Prostate gland (tissue), 2 donors: ENCODE measurements at regions not wholly inside any gene's neighbourhood (a gene's known extent, or its start where the extent isn't known, plus 50 kb on each side); places are given as distances from the start of the nearest gene placed in this dataset.

Source experiments
- DNase-seq: peaks from one replicate; pipeline ENCODE4 v3.0.0-alpha.2; 2019; ENCODE audit warnings: low spot score
- H3K27ac ChIP-seq, 2 donors: fragments of 200-600 bp; sonication (generic); 2 replicates each; pipeline ENCODE4 v1.5.1; 2017 to 2019
- H3K27me3 ChIP-seq: fragments of 200-600 bp; sonication (generic); replicated peaks from 2 replicates; pipeline ENCODE4 v1.5.1; 2019; ENCODE audit not compliant: insufficient read depth
- H3K36me3 ChIP-seq, 2 donors: fragments of 200-600 bp; sonication (generic); 1 replicate in 1 of 2; 2 replicates in 1 of 2; pipeline versions ENCODE4 v1.5.1 to v1.8.1; 2017 to 2019
- H3K4me1 ChIP-seq: fragments of 200-600 bp; sonication (generic); replicated peaks from 2 replicates; pipeline ENCODE4 v1.5.1; 2019
- H3K4me3 ChIP-seq, 2 donors: fragments of 200-600 bp; sonication (generic); 2 replicates each; pipeline ENCODE4 v1.5.1; 2017 to 2019
- H3K9me3 ChIP-seq: fragments of 200-600 bp; sonication (generic); 2 replicates; pipeline ENCODE4 v1.5.1; 2017
- POLR2A ChIP-seq: fragments of 450-650 bp; IDR thresholded peaks from one replicate; pipeline ENCODE4 v1.6.1; 2016; ENCODE audit warnings: antibody characterized with exemption, mild to moderate bottlenecking
- POLR2AphosphoS5 ChIP-seq: sonication (generic); formaldehyde crosslinking; IDR thresholded peaks from one replicate; pipeline ENCODE4 v1.6.1; 2017; ENCODE audit warnings: antibody characterized with exemption
- WGBS: methylation state at CpG from one replicate; pipeline ENCODE4 v1.1.5; 2018; 5-methylcytosine and 5-hydroxymethylcytosine counted together
- intact Hi-C: fragments of 100-400 bp; cut with DNase I; formaldehyde crosslinking; loops from one replicate; pipeline ENCODE4 v1.14.2; 2022
- TF ChIP-seq, protein P1 (sequence below), 4 experiments: fragments of 200-600 bp in 2 of 4; fragments of 450-650 bp in 2 of 4; sonication (generic) in 2 of 4; IDR thresholded peaks; 1 replicate in 3 of 4; 2 replicates in 1 of 4; pipeline ENCODE4 v1.5.1; 2016 to 2019; ENCODE audit warnings: antibody characterized with exemption in 4 of 4, mild to moderate bottlenecking in 2 of 4, moderate library complexity in 2 of 4

- H3K27me3 ChIP-seq, result no peaks in the 10 kb centered on the region
- 76% methylated on average over 9 of the region's 9 CpGs for WGBS
Observed at GRCh38 chr1:29473161-29473855, 237.0 kb downstream of the PTPRU start.

GRCh38 chr1:29471487-29472313, 235.4 kb downstream of the PTPRU start:
- Histone ChIP-seq H3K9me3 (no peaks in the 10 kb centered on the region), H3K4me1 (no peaks in the 10 kb centered on the region), H3K27me3 (no peaks in the 10 kb centered on the region), H3K4me3 (no peak overlapping the region), H3K27ac (no peak overlapping the region), H3K36me3 (no peaks in the 10 kb centered on the region)
- TF ChIP-seq POLR2AphosphoS5 (no peak), POLR2A (no peak)
- TF ChIP-seq, protein P1, sequence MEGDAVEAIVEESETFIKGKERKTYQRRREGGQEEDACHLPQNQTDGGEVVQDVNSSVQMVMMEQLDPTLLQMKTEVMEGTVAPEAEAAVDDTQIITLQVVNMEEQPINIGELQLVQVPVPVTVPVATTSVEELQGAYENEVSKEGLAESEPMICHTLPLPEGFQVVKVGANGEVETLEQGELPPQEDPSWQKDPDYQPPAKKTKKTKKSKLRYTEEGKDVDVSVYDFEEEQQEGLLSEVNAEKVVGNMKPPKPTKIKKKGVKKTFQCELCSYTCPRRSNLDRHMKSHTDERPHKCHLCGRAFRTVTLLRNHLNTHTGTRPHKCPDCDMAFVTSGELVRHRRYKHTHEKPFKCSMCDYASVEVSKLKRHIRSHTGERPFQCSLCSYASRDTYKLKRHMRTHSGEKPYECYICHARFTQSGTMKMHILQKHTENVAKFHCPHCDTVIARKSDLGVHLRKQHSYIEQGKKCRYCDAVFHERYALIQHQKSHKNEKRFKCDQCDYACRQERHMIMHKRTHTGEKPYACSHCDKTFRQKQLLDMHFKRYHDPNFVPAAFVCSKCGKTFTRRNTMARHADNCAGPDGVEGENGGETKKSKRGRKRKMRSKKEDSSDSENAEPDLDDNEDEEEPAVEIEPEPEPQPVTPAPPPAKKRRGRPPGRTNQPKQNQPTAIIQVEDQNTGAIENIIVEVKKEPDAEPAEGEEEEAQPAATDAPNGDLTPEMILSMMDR (IDR thresholded peaks at IDR 0.05), result no peak
- WGBS, result 63% methylated on average over 5 of the region's 5 CpGs
- intact Hi-C loops, result no loop called here
- no peak for DNase-seq

More at GRCh38 chr1:29473161-29473855, 237.0 kb downstream of the PTPRU start:
- DNase-seq, result no peak
- TF ChIP-seq POLR2A (no peak), POLR2AphosphoS5 (no peak)
- TF ChIP-seq, protein P1 (IDR thresholded peaks at IDR 0.05), result no peak
- no peaks in the 10 kb centered on the region for H3K4me1 ChIP-seq
- H3K4me3 ChIP-seq, result no peak overlapping the region
- H3K36me3 ChIP-seq, result no peaks in the 10 kb centered on the region
- intact Hi-C loops, result no loop called here
- no peaks in the 10 kb centered on the region for H3K9me3 ChIP-seq
- no peak overlapping the region for H3K27ac ChIP-seq

- TF ChIP-seq, protein P1 (IDR thresholded peaks at IDR 0.05), result no peak
- TF ChIP-seq POLR2A (no peak), POLR2AphosphoS5 (no peak)
- Histone ChIP-seq H3K4me1 (no peaks in the 10 kb centered on the region), H3K9me3 (no peaks in the 10 kb centered on the region), H3K4me3 (no peak overlapping the region), H3K36me3 (no peaks in the 10 kb centered on the region), H3K27me3 (no peaks in the 10 kb centered on the region), H3K27ac (no peak overlapping the region)
- DNase-seq, result no peak
- intact Hi-C loops, result no loop called here
- 68% methylated on average over 10 of the region's 10 CpGs for WGBS
Observed at GRCh38 chr1:29470788-29471119, 234.4 kb downstream of the PTPRU start.

DNA sequence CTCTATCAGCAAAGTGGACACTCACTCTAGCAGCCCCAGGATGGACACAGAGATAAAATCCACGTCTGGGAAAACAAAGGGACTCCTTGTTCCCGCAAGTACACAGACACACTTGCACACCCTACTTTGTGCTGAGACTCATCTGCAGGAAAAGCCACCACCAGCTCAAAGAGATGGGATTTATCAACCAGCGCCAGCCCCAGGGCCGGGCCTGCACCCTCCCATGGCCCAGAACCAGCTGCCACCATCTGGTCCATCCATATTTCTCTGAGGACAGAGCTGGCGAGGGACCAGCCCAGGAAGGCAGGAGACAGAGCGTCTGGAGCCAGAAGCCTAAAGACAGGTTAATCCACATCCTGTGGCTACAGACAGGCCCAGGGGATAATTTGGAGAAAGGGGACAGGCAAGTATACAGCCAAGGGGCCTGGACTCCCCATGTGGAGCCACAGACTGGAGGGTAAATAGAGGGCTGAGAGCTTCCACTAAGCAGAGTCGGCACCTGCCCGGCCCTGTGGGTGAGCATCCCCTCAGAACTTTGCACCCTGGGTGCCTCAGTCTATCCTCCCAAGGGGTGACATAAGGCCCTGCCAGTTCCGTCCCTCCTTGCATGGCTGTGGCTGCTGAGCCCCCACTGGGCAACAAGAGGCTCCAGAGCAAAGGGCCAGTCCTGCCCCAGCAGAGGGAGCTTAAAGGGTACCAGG, 233.9 kb downstream of the PTPRU start:
- intact Hi-C loops, result no loop called here

More for the DNA sequence above, 233.9 kb downstream of the PTPRU start:
- DNase-seq, result no peak
- 46% methylated on average over 9 of the region's 9 CpGs for WGBS
- H3K36me3 ChIP-seq, result no peaks in the 10 kb centered on the region
- no peak overlapping the region for H3K4me3 ChIP-seq
- no peaks in the 10 kb centered on the region for H3K27me3 ChIP-seq
- no peak overlapping the region for H3K27ac ChIP-seq
- H3K9me3 ChIP-seq, result no peaks in the 10 kb centered on the region
- TF ChIP-seq, protein P1 (IDR thresholded peaks at IDR 0.05), result no peak
- no peak for TF ChIP-seq POLR2AphosphoS5
- no peak for TF ChIP-seq POLR2A
- H3K4me1 ChIP-seq, result no peaks in the 10 kb centered on the region
